ENCODE measurements at regions not wholly inside any gene's neighbourhood (a gene's known extent, or its start where the extent isn't known, plus 50 kb on each side); places are given as distances from the start of the nearest gene placed in this dataset.
"Not testable (repeated sequence)": the region's sequence is repeated elsewhere in the genome, so short reads cannot be mapped to it uniquely, and the experiment has no call there.

- TF ChIP-seq ZFX (IDR thresholded peaks at IDR 0.05; ENCODE audit: borderline replicate concordance): no peak
- TF ChIP-seq CTCF (IDR thresholded peaks at IDR 0.05): no peak
- H3K27ac ChIP-seq: no peak overlapping the region
These were observed 232.5 kb downstream of the SQOR start for GRCh38 chr15:45867281-45867680.

GRCh38 chr15:45868109-45868691 is 233.4 kb downstream of the SQOR start:
- TF ChIP-seq CTCF (IDR thresholded peaks at IDR 0.05): no peak
- no peak for TF ChIP-seq ZFX (IDR thresholded peaks at IDR 0.05; ENCODE audit: borderline replicate concordance)
- no peak overlapping the region for H3K27ac ChIP-seq

GRCh38 chr15:45869034-45869668 is 234.3 kb downstream of the SQOR start:
- TF ChIP-seq CTCF (IDR thresholded peaks at IDR 0.05) (no peak), ZFX (IDR thresholded peaks at IDR 0.05; ENCODE audit: borderline replicate concordance) (no peak)
- H3K27ac ChIP-seq: no peak overlapping the region

DNA sequence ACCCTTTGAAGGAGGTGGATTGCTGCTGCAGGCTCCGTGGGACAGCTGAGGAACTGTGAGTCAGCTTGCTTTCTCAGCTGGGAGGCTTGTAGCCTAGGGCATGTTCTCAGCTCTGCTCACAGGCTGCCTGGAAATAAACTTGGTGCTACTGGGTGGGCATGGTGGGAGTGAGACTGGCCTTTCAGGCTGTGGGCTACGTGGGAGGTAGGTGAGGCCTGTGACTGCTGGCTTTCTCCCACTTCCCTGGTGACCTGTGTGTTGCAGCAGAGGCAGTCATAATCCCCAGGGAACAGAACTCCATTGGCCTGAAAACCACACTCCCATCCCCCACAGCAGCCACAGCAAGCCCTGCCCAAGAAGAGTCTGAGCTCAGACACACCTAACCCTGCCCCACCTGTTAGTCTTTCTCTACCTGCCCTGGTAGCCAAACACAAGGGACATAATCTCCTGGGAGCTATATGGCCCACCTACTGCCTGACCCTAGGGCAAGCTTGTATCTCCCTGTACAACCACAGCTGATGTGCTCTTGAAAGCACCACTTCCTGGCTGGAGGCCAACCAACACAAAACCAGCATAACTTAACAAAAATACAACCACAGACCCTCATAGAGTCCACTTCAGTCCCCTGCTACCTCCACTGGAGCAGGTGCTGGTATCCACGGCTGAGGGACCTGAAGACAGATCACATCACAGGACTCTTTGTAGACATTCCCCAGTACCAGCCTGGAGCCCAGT is 236.5 kb downstream of the SQOR start:
- TF ChIP-seq CTCF (IDR thresholded peaks at IDR 0.05): no peak
- no peak for TF ChIP-seq ZFX (IDR thresholded peaks at IDR 0.05; ENCODE audit: borderline replicate concordance)
- no peak overlapping the region for H3K27ac ChIP-seq

DNA sequence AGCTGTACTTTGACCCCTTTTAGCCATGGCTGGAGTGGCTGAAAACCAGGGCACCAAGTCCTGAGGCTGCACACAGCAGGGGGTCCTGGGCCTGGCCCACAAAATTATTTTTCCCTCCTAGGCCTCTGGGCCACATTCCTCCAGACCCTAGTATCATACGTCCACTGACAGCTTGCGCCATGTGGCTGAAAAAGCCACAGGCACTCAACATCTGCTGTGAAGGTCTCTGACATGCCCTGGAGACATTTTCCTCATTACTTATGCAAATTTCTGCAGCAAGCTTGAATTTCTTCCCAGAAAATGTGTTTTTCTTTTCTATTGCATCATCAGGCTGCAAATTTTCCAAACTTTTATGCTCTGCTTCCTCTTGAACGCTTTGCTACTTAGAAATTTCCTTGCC is 239.0 kb downstream of the SQOR start:
- TF ChIP-seq ZFX (IDR thresholded peaks at IDR 0.05; ENCODE audit: borderline replicate concordance) (no peak), CTCF (IDR thresholded peaks at IDR 0.05) (no peak)

DNA sequence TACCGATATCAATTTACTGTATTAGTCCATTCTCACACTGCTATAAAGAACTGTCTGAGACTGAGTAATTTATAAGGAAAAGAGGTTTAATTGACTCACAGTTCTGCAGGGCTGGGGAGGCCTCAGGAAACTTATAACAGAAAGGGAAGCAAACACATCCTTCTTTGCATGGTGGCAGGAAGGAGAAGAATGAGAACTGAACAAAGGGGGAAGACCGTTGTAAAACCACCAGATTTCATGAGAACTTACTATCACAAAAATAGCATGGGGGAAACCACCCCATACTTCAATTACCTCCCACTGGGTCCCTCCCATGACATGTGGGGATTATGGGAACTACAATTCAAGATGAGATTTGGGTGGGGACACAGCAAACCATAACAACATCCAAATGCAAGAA is 239.7 kb downstream of the SQOR start:
- H3K27ac ChIP-seq: not testable (repeated sequence)

More for the DNA sequence above, 239.0 kb downstream of the SQOR start:
- no peak overlapping the region for H3K27ac ChIP-seq

- no peak overlapping the region for H3K27ac ChIP-seq
- TF ChIP-seq CTCF (IDR thresholded peaks at IDR 0.05) (no peak), ZFX (IDR thresholded peaks at IDR 0.05; ENCODE audit: borderline replicate concordance) (no peak)
These were observed 249.5 kb downstream of the SQOR start for GRCh38 chr15:45884289-45884688.
